ENCODE measurements at regions not wholly inside any gene's neighbourhood (a gene's known extent, or its start where the extent isn't known, plus 50 kb on each side); places are given as distances from the start of the nearest gene placed in this dataset.

- WGBS, 2 donors: 85 to 87% methylated on average over 5 of the region's 5 CpGs
- no peak overlapping the region for H3K4me3 ChIP-seq (ENCODE audit: low read depth, poor library complexity, severe bottlenecking)
- no peak for TF ChIP-seq POLR2A (IDR thresholded peaks at IDR 0.05)
- TF ChIP-seq CTCF (IDR thresholded peaks at IDR 0.05): no peak
- intact Hi-C loops (cut with DNase I; ENCODE audit: low total_unique reads): no loop called here
- DNase-seq (ENCODE audit: low spot score in 2 of 2): no peak
Observed at GRCh38 chr7:106552645-106553445, 108.1 kb downstream of the CCDC71L start.

GRCh38 chr7:106551936-106552335, 109.0 kb downstream of the CCDC71L start:
- WGBS, 2 donors: 83 to 91% methylated on average over 1 of the region's 1 CpG
- intact Hi-C loops (cut with DNase I; ENCODE audit: low total_unique reads): no loop called here
- no peak for DNase-seq (ENCODE audit: low spot score in 2 of 2)
- TF ChIP-seq CTCF (IDR thresholded peaks at IDR 0.05) (no peak), POLR2A (IDR thresholded peaks at IDR 0.05) (no peak)
- H3K4me3 ChIP-seq (ENCODE audit: low read depth, poor library complexity, severe bottlenecking): no peak overlapping the region

GRCh38 chr7:106548491-106548890, 112.5 kb downstream of the CCDC71L start:
- intact Hi-C loops (cut with DNase I; ENCODE audit: low total_unique reads): no loop called here
- H3K4me3 ChIP-seq (ENCODE audit: low read depth, poor library complexity, severe bottlenecking): no peak overlapping the region
- TF ChIP-seq CTCF (IDR thresholded peaks at IDR 0.05): no peak
- TF ChIP-seq POLR2A (IDR thresholded peaks at IDR 0.05): no peak
- no peak for DNase-seq (ENCODE audit: low spot score in 2 of 2)

GRCh38 chr7:106545275-106545674, 115.7 kb downstream of the CCDC71L start:
- DNase-seq (ENCODE audit: low spot score in 2 of 2): no peak
- 73 to 81% methylated on average over 3 of the region's 3 CpGs for WGBS, 2 donors
- intact Hi-C loops (cut with DNase I; ENCODE audit: low total_unique reads): no loop called here
- no peak overlapping the region for H3K4me3 ChIP-seq (ENCODE audit: low read depth, poor library complexity, severe bottlenecking)
- TF ChIP-seq POLR2A (IDR thresholded peaks at IDR 0.05) (no peak), CTCF (IDR thresholded peaks at IDR 0.05) (no peak)

GRCh38 chr7:106543221-106543757, 117.7 kb downstream of the CCDC71L start:
- WGBS, 2 donors: 64 to 80% methylated on average over 3 of the region's 3 CpGs
- intact Hi-C loops (cut with DNase I; ENCODE audit: low total_unique reads): no loop called here
- TF ChIP-seq POLR2A (IDR thresholded peaks at IDR 0.05) (no peak), CTCF (IDR thresholded peaks at IDR 0.05) (no peak)
- no peak overlapping the region for H3K4me3 ChIP-seq (ENCODE audit: low read depth, poor library complexity, severe bottlenecking)
- DNase-seq (ENCODE audit: low spot score in 2 of 2): no peak
